K562 (cell line): ENCODE measurements at regions not wholly inside any gene's neighbourhood (a gene's known extent, or its start where the extent isn't known, plus 50 kb on each side); places are given as distances from the start of the nearest gene placed in this dataset.

Experiments
- CBFA2T2 ChIP-seq: fragments of 450-650 bp; conservative IDR thresholded peaks from 2 replicates; pipeline ENCODE4 v1.6.1; 2017; ENCODE audit warnings: mild to moderate bottlenecking
- CBX5 ChIP-seq: IDR thresholded peaks from 2 replicates; pipeline ENCODE4 v1.6.1; 2014; ENCODE audit warnings: low read depth, borderline replicate concordance
- CEBPZ ChIP-seq: fragments of 150-350 bp; IDR thresholded peaks from 2 replicates; pipeline ENCODE4 v1.6.1; 2014; ENCODE audit warnings: low read depth, mild to moderate bottlenecking, low read length, borderline replicate concordance
- CTCFL ChIP-seq: IDR thresholded peaks from 2 replicates; pipeline ENCODE4 v1.6.1; 2011; ENCODE audit warnings: borderline replicate concordance, low read depth, mild to moderate bottlenecking, moderate library complexity, low read length; ENCODE audit not compliant: insufficient read depth, poor library complexity, severe bottlenecking
- E2F3 ChIP-seq: fragments of 250-450 bp; sonication (Bioruptor Pico); IDR thresholded peaks from 2 replicates; pipeline ENCODE4 v1.4.0; 2020; ENCODE audit warnings: mild to moderate bottlenecking
- GABPB1 ChIP-seq: sonication (generic); formaldehyde crosslinking; IDR thresholded peaks from 2 replicates; pipeline ENCODE4 v1.8.0; 2022; ENCODE audit warnings: mild to moderate bottlenecking, missing genetic modification reagents
- GATAD2A ChIP-seq: fragments of 450-650 bp; IDR thresholded peaks from 2 replicates; pipeline ENCODE4 v1.6.1; 2017
- HDAC6 ChIP-seq: IDR thresholded peaks from 2 replicates; pipeline ENCODE4 v1.6.1; 2012; ENCODE audit warnings: low read depth, mild to moderate bottlenecking, control low read depth, inconsistent platforms, low read length, moderate library complexity
- JUND ChIP-seq, 2 experiments: IDR thresholded peaks; 2 replicates in 1 of 2; 3 replicates in 1 of 2; pipeline ENCODE4 v1.6.1; 2011; ENCODE audit warnings: borderline replicate concordance in 2 of 2, low read depth in 2 of 2, low read length in 2 of 2, improper control_type of control experiment in 1 of 2, missing biosample characterization in 1 of 2, missing genetic modification characterization in 1 of 2, missing genetic modification reagents in 1 of 2
- MAZ ChIP-seq, 2 experiments: fragments of 450-650 bp in 1 of 2; sonication (generic) in 1 of 2; formaldehyde crosslinking; IDR thresholded peaks in 1 of 2; conservative IDR thresholded peaks in 1 of 2; 2 replicates each; pipeline versions ENCODE4 v1.4.0 to v1.5.0; 2020; ENCODE audit warnings: mild to moderate bottlenecking in 1 of 2, missing genetic modification reagents in 1 of 2
- MTA2 ChIP-seq: fragments of 450-650 bp; IDR thresholded peaks from 2 replicates; pipeline ENCODE4 v1.6.1; 2016; ENCODE audit warnings: low read depth
- ZNF24 ChIP-seq: fragments of 450-650 bp; IDR thresholded peaks from 2 replicates; pipeline ENCODE4 v1.6.1; 2016
- TF ChIP-seq, protein P1 (sequence below): sonication (generic); formaldehyde crosslinking; IDR thresholded peaks from 2 replicates; pipeline ENCODE4 v1.8.0; 2022; ENCODE audit warnings: mild to moderate bottlenecking, missing genetic modification reagents

- TF ChIP-seq MAZ (CRISPR knock-in tag; conservative IDR thresholded peaks at IDR 0.05 in 1 of 2, IDR thresholded peaks at IDR 0.05 in 1 of 2) (no peak; a peak in 1 of 4 replicates), CTCFL (no peak), CEBPZ (no peak), GABPB1 (CRISPR knock-in tag) (no peak), CBX5 (no peak), CBFA2T2 (peak; percentile 83), HDAC6 (no peak), MTA2 (peak; percentile 86), GATAD2A (peak; percentile 82; the same call in 1 of the 2 replicates), JUND (IDR thresholded peaks at IDR 0.05; ENCODE audit: borderline replicate concordance, low read depth, low read length) (peak; percentile 30; the same call in 1 of the 2 replicates), JUND (tag; IDR thresholded peaks at IDR 0.05; ENCODE audit: borderline replicate concordance, low read depth, low read length) (no peak), E2F3 (no peak), ZNF24 (no peak)
- TF ChIP-seq, protein P1, sequence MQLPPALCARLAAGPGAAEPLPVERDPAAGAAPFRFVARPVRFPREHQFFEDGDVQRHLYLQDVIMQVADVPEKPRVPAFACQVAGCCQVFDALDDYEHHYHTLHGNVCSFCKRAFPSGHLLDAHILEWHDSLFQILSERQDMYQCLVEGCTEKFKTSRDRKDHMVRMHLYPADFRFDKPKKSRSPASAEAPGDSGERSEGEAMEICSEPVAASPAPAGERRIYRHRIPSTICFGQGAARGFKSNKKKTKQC: no peak
These were observed 314.9 kb downstream of the DRD1 start (continued) for GRCh38 chr5:175129121-175129520.
